GM21786 (cell line): ENCODE measurements at regions not wholly inside any gene's neighbourhood (a gene's known extent, or its start where the extent isn't known, plus 50 kb on each side); places are given as distances from the start of the nearest gene placed in this dataset.

Source experiments
- ATAC-seq: cut with Tn5 transposase; IDR thresholded peaks from one replicate; pipeline ENCODE4 v1.9.1; 2021; ENCODE audit not compliant: unreplicated experiment

GRCh38 chr4:38538517-38538916 is 125.5 kb upstream of the KLF3 start:
- no peak for ATAC-seq

GRCh38 chr4:38539501-38539900 is 124.5 kb upstream of the KLF3 start:
- ATAC-seq: no peak

GRCh38 chr4:38547052-38547451 is 116.9 kb upstream of the KLF3 start:
- no peak for ATAC-seq

GRCh38 chr4:38548256-38548655 is 115.7 kb upstream of the KLF3 start:
- no peak for ATAC-seq

- no peak for ATAC-seq
Measured at GRCh38 chr4:38559374-38559773, 104.6 kb upstream of the KLF3 start.

- ATAC-seq: no peak
Measured at GRCh38 chr4:38560340-38560739, 103.7 kb upstream of the KLF3 start.

DNA sequence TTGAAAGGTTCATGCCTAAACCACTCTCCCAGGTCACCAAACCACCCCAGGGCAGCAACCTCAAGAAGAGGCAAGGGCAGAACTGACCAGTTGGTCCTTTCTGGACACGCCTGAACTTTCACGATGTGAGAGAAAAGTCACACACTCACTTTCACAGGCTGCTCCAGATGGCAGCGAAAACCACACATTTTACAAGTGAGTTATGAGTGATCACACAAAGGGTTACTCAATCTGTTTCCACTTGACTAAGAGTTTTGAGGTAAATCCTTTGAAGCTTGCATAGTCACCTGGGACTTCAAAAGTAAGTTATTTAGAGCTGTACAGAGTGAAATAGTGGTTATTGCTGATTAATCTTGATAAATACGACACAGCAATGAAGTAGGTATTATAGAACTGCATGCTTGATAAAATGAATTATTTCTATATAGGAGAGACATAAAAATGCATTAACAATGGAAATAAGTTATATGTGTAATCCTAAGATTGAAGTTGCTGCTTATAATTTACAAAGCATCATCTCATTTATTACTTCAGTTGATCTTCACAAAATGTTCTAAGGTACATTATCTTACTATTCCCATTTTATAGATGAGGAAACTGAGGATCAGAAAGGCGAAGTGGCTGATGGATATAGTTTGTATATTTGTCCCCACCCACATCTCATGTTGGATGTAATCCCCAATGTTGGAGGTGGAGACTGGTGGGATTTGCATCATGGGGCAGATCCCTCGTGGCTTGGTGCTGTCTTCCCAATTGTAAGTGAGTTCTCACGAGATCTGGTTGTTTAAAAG is 103.0 kb upstream of the KLF3 start:
- peak; percentile 82 for ATAC-seq

- no peak for ATAC-seq
Measured at GRCh38 chr4:38562751-38563198, 101.2 kb upstream of the KLF3 start.

DNA sequence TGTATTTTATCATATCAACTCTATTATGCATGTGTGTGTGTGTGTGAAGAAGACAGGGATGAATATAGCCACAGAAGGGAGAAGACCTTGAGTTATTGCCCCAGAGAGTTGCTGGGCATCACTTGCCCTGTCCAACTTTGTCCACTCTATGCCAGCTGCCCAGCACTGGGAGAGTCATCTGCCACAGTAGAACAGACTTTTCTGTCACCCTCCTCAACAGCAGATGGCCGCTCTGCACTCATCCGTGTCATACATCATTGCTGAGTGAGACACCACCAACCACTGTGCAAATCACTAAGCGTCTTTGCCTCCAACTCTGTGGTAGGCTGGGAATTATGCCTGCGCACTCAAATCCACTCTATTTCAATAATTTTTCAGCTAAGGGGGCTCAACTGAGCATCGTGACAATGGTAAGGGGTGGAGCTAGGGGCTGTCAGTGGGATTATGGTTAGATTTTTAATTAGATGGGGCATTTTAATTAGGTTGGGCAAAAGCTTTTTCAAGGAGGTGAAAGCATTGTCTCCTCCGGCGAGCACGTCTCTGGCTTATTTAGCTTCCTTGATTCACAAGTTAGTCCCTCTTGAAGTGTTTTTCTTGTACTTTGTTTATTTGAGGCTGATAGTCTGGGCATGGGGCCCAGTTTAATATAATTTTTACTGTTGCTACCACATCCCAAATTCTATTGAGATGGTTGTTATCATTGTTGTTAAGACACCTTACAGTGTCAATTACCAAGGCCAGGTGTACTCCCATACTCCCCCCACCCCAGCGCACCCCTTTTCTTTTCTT is 100.1 kb upstream of the KLF3 start:
- no peak for ATAC-seq

GRCh38 chr4:38565271-38566199 is 98.5 kb upstream of the KLF3 start:
- no peak for ATAC-seq

- ATAC-seq: no peak
Measured at GRCh38 chr4:38566806-38567398, 97.1 kb upstream of the KLF3 start.

- no peak for ATAC-seq
Measured at GRCh38 chr4:38567457-38567856, 96.5 kb upstream of the KLF3 start.

DNA sequence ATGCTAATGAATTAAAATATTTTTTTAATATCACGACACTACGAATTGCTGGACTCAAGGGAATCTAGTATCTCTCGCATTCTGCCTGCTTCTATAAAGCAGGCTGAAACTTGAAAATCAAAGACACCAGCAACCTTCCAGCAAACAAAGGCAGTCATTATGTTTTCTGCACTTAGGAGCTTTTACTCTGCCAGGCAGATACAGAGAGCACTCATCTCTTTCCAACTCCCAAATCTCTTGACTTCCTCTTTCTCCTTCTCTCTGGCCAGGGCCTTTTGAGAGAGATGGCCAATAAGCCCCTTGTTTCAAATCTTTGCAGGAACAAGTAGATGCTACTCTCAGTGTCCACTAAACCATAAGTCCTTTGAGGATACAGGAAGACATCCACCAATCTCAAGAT is 95.2 kb upstream of the KLF3 start:
- ATAC-seq: no peak

DNA sequence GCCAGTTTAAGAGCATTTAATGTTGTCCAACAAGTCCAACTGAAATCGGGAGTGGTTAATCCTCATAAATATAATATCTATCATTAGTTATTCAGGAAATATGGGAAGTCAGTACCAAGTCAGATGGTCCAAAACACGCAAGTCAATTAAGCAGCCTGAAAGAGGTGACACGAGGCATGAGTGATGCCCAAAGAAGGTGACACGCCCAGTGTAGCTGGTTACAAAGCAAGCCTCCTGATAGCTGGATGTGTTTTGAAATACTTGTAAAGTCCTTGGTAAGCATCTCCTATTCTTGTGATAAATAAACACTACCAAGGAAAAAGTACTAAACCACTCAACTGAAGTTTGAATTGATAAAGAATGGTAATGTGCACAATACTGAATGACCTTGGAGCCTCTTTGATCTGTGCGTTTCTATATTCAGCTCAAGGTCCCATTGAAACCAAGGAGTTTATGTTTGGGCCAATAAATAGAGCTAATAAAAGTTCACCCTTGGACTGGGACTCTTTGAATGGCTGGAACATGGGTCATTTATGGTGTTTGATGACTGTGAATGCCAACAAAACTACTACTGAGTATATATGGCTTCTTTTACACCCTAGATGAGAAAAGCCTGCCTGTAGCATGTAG is 93.2 kb upstream of the KLF3 start:
- ATAC-seq: no peak

DNA sequence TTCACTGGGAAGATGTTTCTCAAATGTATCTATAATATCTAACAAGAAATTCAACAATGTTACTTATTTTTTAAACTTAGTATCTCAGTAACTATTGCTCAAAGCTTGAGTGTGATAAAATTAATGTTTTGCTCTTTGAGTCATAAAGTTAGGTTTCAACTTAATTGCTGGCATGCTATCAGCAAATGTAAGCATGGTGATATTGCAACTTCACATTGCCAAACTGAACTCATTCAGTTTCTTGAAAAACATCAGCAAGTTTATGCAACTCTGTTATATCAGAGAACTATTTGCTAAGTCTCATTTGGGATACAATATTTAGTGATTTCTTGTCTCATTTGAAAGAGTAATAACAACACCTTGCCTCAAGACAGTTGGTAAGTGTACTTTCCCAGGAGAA is 91.2 kb upstream of the KLF3 start:
- ATAC-seq: no peak

GRCh38 chr4:38574559-38575333 is 89.3 kb upstream of the KLF3 start:
- no peak for ATAC-seq

GRCh38 chr4:38576767-38577166 is 87.2 kb upstream of the KLF3 start:
- ATAC-seq: no peak

DNA sequence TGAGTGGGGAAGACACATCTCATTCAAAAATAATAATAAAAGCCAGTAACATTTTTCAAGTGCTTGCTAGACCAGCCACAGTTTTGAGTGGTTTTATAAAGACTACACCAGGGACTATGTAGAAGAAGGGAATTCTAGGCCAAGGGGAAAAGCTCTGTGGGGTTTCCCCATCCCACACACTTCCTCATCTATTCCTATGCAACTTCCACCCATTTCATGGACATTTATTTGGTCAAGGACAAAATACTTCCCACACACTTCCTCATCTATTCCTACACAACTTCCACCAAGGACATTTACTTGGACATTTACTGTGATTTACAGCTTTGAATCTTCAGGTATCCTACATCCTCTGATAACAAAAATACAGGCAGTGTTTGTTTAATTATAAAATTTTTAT is 86.5 kb upstream of the KLF3 start:
- no peak for ATAC-seq

GRCh38 chr4:38581426-38582106 is 82.4 kb upstream of the KLF3 start:
- ATAC-seq: no peak
